KMS-11 (cell line): ENCODE measurements at regions not wholly inside any gene's neighbourhood (a gene's known extent, or its start where the extent isn't known, plus 50 kb on each side); places are given as distances from the start of the nearest gene placed in this dataset.

ENCODE experiments used
- H2AFZ ChIP-seq: fragments of 200-600 bp; sonication (generic); 2 replicates; pipeline ENCODE4 v1.6.1; 2016; ENCODE audit warnings: antibody characterized with exemption, mixed run types, low read depth
- H3K27ac ChIP-seq: fragments of 200-600 bp; sonication (generic); 2 replicates; pipeline ENCODE4 v1.6.1; 2016; ENCODE audit warnings: mild to moderate bottlenecking, mixed run types
- H3K27me3 ChIP-seq: fragments of 200-600 bp; sonication (generic); 2 replicates; pipeline ENCODE4 v1.6.1; 2017; ENCODE audit warnings: mild to moderate bottlenecking, low read depth, mixed run types, moderate library complexity; ENCODE audit not compliant: insufficient read depth
- H3K36me3 ChIP-seq: fragments of 200-600 bp; sonication (generic); 2 replicates; pipeline ENCODE4 v1.6.1; 2017; ENCODE audit warnings: mild to moderate bottlenecking, mixed run types; ENCODE audit not compliant: insufficient read depth
- H3K4me1 ChIP-seq: fragments of 200-600 bp; sonication (generic); 2 replicates; pipeline ENCODE4 v1.6.1; 2016; ENCODE audit warnings: mild to moderate bottlenecking, low read depth, mixed run types; ENCODE audit not compliant: poor library complexity, severe bottlenecking
- H3K4me2 ChIP-seq: fragments of 200-600 bp; sonication (generic); 2 replicates; pipeline ENCODE4 v1.7.0; 2016; ENCODE audit warnings: mild to moderate bottlenecking, mixed run types
- H3K4me3 ChIP-seq: fragments of 200-600 bp; sonication (generic); IDR thresholded peaks from 2 replicates; pipeline ENCODE4 v1.6.1; 2017; ENCODE audit warnings: low read depth, low read length, mixed read lengths; ENCODE audit not compliant: insufficient read depth
- H3K79me2 ChIP-seq: fragments of 200-600 bp; sonication (generic); 2 replicates; pipeline ENCODE4 v1.6.1; 2016; ENCODE audit warnings: low read depth, mixed run types; ENCODE audit not compliant: insufficient read depth
- H3K9ac ChIP-seq: fragments of 200-600 bp; sonication (generic); 2 replicates; pipeline ENCODE4 v1.6.1; 2016; ENCODE audit warnings: mild to moderate bottlenecking, mixed run types
- H4K20me1 ChIP-seq: fragments of 200-600 bp; sonication (generic); 2 replicates; pipeline ENCODE4 v1.6.1; 2016; ENCODE audit warnings: mild to moderate bottlenecking, mixed run types; ENCODE audit not compliant: insufficient read depth
- TF ChIP-seq, protein P1 (sequence below): fragments of 200-600 bp; sonication (generic); conservative IDR thresholded peaks from 2 replicates; pipeline ENCODE4 v1.6.1; 2017; ENCODE audit warnings: low read depth, mild to moderate bottlenecking, antibody characterized with exemption, low read length, moderate library complexity, mixed read lengths

DNA sequence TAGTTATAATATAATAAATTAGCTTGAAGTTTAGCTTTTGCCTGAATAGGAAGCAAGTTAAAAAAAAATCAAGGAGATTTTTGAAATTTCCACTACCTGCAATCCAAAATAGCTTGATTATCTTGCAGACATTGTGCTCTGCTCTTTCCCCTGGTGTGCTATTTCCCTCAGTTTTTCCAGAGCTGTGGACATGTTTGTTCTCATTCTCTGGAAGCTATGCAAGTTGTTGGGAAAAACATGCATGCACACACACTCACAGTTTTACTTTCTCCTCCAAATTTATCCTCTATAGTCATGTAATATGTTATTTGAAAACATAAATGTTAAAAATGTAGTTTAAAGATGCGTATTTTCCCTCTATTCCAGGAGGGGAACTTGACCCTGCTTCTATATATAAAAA is 225.8 kb upstream of the ARSJ start:
- Histone ChIP-seq H3K9ac (no peak overlapping the region), H3K4me2 (no peak overlapping the region), H3K27me3 (no peaks in the 10 kb centered on the region), H3K79me2 (no peaks in the 10 kb centered on the region), H4K20me1 (no peaks in the 10 kb centered on the region), H2AFZ (no peak overlapping the region), H3K27ac (no peak overlapping the region), H3K4me3 (no peak overlapping the region), H3K4me1 (no peaks in the 10 kb centered on the region), H3K36me3 (no peaks in the 10 kb centered on the region)
- TF ChIP-seq, protein P1, sequence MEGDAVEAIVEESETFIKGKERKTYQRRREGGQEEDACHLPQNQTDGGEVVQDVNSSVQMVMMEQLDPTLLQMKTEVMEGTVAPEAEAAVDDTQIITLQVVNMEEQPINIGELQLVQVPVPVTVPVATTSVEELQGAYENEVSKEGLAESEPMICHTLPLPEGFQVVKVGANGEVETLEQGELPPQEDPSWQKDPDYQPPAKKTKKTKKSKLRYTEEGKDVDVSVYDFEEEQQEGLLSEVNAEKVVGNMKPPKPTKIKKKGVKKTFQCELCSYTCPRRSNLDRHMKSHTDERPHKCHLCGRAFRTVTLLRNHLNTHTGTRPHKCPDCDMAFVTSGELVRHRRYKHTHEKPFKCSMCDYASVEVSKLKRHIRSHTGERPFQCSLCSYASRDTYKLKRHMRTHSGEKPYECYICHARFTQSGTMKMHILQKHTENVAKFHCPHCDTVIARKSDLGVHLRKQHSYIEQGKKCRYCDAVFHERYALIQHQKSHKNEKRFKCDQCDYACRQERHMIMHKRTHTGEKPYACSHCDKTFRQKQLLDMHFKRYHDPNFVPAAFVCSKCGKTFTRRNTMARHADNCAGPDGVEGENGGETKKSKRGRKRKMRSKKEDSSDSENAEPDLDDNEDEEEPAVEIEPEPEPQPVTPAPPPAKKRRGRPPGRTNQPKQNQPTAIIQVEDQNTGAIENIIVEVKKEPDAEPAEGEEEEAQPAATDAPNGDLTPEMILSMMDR = no peak

DNA sequence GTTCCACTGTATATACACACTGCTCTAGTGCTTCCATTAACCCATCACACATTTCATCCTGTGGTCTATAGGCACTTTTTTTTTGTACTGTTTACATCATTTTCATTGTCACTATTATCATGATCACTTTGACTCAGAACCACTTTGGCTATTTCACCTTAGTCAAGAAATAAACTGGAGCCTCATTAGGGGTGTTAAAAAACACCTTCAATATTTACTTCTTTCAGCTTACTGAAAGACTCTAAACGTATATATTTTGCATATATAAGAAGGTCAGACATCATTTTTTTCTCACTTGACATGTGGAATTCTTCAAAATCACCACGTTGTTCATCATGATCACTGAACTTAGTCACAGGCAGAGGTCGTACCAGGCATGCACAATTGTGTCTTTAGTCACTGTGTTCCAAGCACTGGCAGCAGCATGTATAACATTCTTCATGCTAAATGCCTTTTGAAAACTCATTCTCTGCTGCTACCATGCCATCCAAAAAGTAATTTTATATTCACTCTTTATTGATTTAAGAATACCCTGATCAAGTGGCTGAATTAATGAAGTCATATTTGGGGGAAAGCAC is 229.2 kb upstream of the ARSJ start:
- Histone ChIP-seq H3K4me3 (no peak overlapping the region), H3K36me3 (no peaks in the 10 kb centered on the region), H3K79me2 (no peaks in the 10 kb centered on the region), H3K27me3 (no peaks in the 10 kb centered on the region), H2AFZ (no peak overlapping the region), H3K4me1 (no peaks in the 10 kb centered on the region), H3K9ac (no peak overlapping the region), H3K4me2 (no peak overlapping the region), H4K20me1 (no peaks in the 10 kb centered on the region), H3K27ac (no peak overlapping the region)
- TF ChIP-seq, protein P1 = no peak

DNA sequence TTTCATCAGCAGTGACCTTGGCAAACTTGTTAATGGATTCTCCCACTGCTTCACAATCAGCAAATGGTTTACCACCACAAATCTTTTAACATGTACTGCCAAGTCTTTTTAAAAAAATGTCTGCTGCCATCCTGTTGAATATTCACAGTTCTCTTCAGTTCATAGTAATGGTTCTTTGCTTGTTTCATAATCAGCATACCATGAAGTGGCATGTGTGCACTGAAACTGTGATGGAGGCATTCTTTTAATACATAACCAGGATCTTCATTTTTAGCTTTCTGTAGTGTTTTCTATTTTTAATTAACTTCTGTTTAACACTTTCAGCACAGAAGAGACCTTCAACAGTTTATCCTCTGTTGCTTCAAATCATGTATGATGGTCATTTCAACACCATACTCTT is 230.1 kb upstream of the ARSJ start:
- H4K20me1 ChIP-seq = no peaks in the 10 kb centered on the region
- H2AFZ ChIP-seq = no peak overlapping the region
- no peak overlapping the region for H3K4me3 ChIP-seq
- H3K27me3 ChIP-seq = no peaks in the 10 kb centered on the region
- TF ChIP-seq, protein P1 = no peak
- no peaks in the 10 kb centered on the region for H3K36me3 ChIP-seq
- H3K27ac ChIP-seq = no peak overlapping the region
- H3K4me2 ChIP-seq = no peak overlapping the region
- H3K79me2 ChIP-seq = no peaks in the 10 kb centered on the region
- H3K9ac ChIP-seq = no peak overlapping the region
- no peaks in the 10 kb centered on the region for H3K4me1 ChIP-seq

DNA sequence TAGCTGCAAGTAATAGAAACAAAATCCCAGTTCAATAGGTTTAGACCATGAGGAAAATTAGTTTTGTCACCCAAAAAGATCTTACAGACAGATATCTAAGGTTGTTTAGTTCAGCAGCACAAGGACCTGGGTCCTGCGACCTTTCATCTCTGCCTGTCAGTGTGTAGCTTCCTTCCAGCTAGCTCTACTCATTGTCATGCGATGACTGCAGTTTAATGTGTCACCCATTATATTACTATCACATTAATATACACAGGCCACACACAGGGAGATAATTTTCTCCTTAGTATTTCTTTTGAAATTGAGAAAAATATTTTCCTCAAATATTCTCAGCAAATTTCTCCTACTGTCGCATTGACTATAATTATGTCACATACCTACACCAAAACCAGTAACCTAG is 232.1 kb upstream of the ARSJ start:
- TF ChIP-seq, protein P1 = no peak
- H4K20me1 ChIP-seq = no peaks in the 10 kb centered on the region

More for the DNA sequence above, 232.1 kb upstream of the ARSJ start:
- Histone ChIP-seq H3K9ac (no peak overlapping the region), H2AFZ (no peak overlapping the region), H3K27ac (no peak overlapping the region), H3K27me3 (no peaks in the 10 kb centered on the region), H3K4me1 (no peaks in the 10 kb centered on the region), H3K4me3 (no peak overlapping the region), H3K36me3 (no peaks in the 10 kb centered on the region), H3K4me2 (no peak overlapping the region), H3K79me2 (no peaks in the 10 kb centered on the region)
